Superior temporal gyrus (tissue), 1 donor: ENCODE measurements at regions not wholly inside any gene's neighbourhood (a gene's known extent, or its start where the extent isn't known, plus 50 kb on each side); places are given as distances from the start of the nearest gene placed in this dataset.
A peak's percentile ranks its signal among the peaks of the same experiment; 100 is the strongest.
"Not testable (repeated sequence)": the region's sequence is repeated elsewhere in the genome, so short reads cannot be mapped to it uniquely, and the experiment has no call there.

ENCODE experiments used
- DNase-seq: peaks from one replicate; pipeline ENCODE4 v3.0.0-alpha.2; 2016; ENCODE audit errors: extremely low spot score

- DNase-seq: not testable (repeated sequence)
Observed at GRCh38 chr7:68082066-68082960, 1085.7 kb downstream of the TYW1 start.

GRCh38 chr7:68082961-68083657 is 1086.5 kb downstream of the TYW1 start:
- DNase-seq: not testable (repeated sequence)

- no peak for DNase-seq
Observed at GRCh38 chr7:68087401-68087800, 1090.8 kb downstream of the TYW1 start.

GRCh38 chr7:68088879-68089278 is 1092.2 kb downstream of the TYW1 start:
- DNase-seq: no peak

- not testable (repeated sequence) for DNase-seq
Observed at GRCh38 chr7:68090256-68090655, 1093.6 kb downstream of the TYW1 start.

GRCh38 chr7:68103319-68103718 is 1106.7 kb downstream of the TYW1 start:
- DNase-seq: no peak

GRCh38 chr7:68107261-68107660 is 1110.6 kb downstream of the TYW1 start:
- DNase-seq: no peak

GRCh38 chr7:68107968-68108367 is 1111.3 kb downstream of the TYW1 start:
- no peak for DNase-seq

- no peak for DNase-seq
Observed at GRCh38 chr7:68109299-68109698, 1112.7 kb downstream of the TYW1 start.

- no peak for DNase-seq
Observed at GRCh38 chr7:68119411-68119810, 1122.8 kb downstream of the TYW1 start.

- no peak for DNase-seq
Observed at GRCh38 chr7:68121056-68121455, 1124.4 kb downstream of the TYW1 start.

GRCh38 chr7:68121655-68122054 is 1125.0 kb downstream of the TYW1 start:
- DNase-seq: no peak

GRCh38 chr7:68122801-68123200 is 1126.2 kb downstream of the TYW1 start:
- DNase-seq: no peak

GRCh38 chr7:68125168-68125567 is 1128.5 kb downstream of the TYW1 start:
- DNase-seq: no peak

GRCh38 chr7:68133045-68133444 is 1136.4 kb downstream of the TYW1 start:
- no peak for DNase-seq

GRCh38 chr7:68143345-68143744 is 1146.7 kb downstream of the TYW1 start:
- no peak for DNase-seq

- peak; percentile 18 for DNase-seq
Observed at GRCh38 chr7:68146983-68147382, 1150.3 kb downstream of the TYW1 start.

GRCh38 chr7:68147614-68148238 is 1151.1 kb downstream of the TYW1 start:
- no peak for DNase-seq

- DNase-seq: no peak
Observed at GRCh38 chr7:68148440-68148839, 1151.8 kb downstream of the TYW1 start.

- no peak for DNase-seq
Observed at GRCh38 chr7:68152205-68152604, 1155.6 kb downstream of the TYW1 start.

GRCh38 chr7:68155676-68156075 is 1159.0 kb downstream of the TYW1 start:
- DNase-seq: no peak

GRCh38 chr7:68158686-68159295 is 1162.2 kb downstream of the TYW1 start:
- DNase-seq: peak; percentile 36
